ENCODE measurements at regions not wholly inside any gene's neighbourhood (a gene's known extent, or its start where the extent isn't known, plus 50 kb on each side); places are given as distances from the start of the nearest gene placed in this dataset.
"Not testable (repeated sequence)": the region's sequence is repeated elsewhere in the genome, so short reads cannot be mapped to it uniquely, and the experiment has no call there.

DNA sequence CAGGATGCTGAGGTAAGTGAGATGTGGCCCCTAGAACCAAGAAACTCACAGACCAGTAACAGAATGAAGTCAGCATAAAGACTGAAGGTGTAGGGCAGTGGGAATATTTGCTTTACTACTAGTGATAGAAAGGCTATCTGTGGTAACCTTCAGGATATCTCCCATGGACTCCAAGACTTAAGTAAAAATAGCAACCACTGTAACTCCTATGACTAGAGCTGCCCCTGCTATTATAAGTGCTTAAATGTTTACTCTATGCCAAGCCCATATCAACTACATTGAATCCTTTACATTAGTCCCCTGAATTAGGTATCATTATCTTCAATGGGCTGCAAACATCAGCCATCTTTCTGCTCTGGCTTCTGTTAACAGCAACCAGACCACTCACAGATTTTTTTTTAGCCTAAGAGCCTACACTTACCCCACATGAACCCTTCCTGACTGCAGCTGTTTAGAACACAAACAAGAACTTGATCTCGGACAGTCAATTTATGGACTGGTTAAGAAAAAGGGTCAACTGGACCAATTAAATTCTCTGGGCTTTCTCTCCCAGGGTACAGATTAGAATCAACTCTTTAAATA is 335.1 kb upstream of the API5 start:
- 29 to 47% methylated on average over 1 of the region's 1 CpG for WGBS, 2 donors
- Histone ChIP-seq H3K4me3 (no peak overlapping the region), H3K4me1 (no peaks in the 10 kb centered on the region), H3K9me3 (no peaks in the 10 kb centered on the region), H3K27ac (no peak overlapping the region), H3K27me3 (no peaks in the 10 kb centered on the region), H3K36me3 (replicated peaks in 1 of 2; ENCODE audit: insufficient read depth in 1 of 2, low read depth in 2 of 2) (no peaks in the 10 kb centered on the region)
- ATAC-seq (no peak), DNase-seq (no peak)
- TF ChIP-seq, protein P1, sequence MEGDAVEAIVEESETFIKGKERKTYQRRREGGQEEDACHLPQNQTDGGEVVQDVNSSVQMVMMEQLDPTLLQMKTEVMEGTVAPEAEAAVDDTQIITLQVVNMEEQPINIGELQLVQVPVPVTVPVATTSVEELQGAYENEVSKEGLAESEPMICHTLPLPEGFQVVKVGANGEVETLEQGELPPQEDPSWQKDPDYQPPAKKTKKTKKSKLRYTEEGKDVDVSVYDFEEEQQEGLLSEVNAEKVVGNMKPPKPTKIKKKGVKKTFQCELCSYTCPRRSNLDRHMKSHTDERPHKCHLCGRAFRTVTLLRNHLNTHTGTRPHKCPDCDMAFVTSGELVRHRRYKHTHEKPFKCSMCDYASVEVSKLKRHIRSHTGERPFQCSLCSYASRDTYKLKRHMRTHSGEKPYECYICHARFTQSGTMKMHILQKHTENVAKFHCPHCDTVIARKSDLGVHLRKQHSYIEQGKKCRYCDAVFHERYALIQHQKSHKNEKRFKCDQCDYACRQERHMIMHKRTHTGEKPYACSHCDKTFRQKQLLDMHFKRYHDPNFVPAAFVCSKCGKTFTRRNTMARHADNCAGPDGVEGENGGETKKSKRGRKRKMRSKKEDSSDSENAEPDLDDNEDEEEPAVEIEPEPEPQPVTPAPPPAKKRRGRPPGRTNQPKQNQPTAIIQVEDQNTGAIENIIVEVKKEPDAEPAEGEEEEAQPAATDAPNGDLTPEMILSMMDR (IDR thresholded peaks at IDR 0.05), result no peak
- no peak for TF ChIP-seq POLR2A (IDR thresholded peaks at IDR 0.05)
- intact Hi-C loops (cut with DNase I), result no loop called here

DNA sequence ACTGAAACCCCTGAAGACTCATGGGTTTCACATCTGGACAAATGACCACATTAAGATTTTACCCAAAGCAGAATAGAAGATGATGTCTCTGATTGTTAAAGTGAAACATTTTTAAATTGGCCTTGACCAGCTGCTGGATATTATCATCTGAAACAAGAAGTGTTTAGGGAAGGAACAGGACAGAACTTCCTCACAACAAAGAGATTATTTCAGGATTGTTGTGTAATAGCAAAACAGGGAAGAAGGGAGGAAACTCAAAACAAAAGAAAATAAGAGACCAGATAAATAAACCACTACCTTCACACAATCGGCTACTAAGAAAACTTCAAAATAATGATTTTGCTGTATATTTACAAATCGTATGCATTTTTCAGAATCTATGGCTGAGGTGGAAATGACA is 319.2 kb upstream of the API5 start:
- intact Hi-C loops (cut with DNase I), result no loop called here
- ATAC-seq (no peak), DNase-seq (no peak)
- Histone ChIP-seq H3K4me3 (no peak overlapping the region), H3K4me1 (no peaks in the 10 kb centered on the region), H3K27me3 (no peaks in the 10 kb centered on the region), H3K9me3 (no peaks in the 10 kb centered on the region), H3K36me3 (replicated peaks in 1 of 2; ENCODE audit: insufficient read depth in 1 of 2, low read depth in 2 of 2) (no peaks in the 10 kb centered on the region), H3K27ac (no peak overlapping the region)
- no peak for TF ChIP-seq POLR2A (IDR thresholded peaks at IDR 0.05)
- TF ChIP-seq, protein P1 (IDR thresholded peaks at IDR 0.05), result no peak
- 46 to 55% methylated on average over 2 of the region's 2 CpGs for WGBS, 2 donors

DNA sequence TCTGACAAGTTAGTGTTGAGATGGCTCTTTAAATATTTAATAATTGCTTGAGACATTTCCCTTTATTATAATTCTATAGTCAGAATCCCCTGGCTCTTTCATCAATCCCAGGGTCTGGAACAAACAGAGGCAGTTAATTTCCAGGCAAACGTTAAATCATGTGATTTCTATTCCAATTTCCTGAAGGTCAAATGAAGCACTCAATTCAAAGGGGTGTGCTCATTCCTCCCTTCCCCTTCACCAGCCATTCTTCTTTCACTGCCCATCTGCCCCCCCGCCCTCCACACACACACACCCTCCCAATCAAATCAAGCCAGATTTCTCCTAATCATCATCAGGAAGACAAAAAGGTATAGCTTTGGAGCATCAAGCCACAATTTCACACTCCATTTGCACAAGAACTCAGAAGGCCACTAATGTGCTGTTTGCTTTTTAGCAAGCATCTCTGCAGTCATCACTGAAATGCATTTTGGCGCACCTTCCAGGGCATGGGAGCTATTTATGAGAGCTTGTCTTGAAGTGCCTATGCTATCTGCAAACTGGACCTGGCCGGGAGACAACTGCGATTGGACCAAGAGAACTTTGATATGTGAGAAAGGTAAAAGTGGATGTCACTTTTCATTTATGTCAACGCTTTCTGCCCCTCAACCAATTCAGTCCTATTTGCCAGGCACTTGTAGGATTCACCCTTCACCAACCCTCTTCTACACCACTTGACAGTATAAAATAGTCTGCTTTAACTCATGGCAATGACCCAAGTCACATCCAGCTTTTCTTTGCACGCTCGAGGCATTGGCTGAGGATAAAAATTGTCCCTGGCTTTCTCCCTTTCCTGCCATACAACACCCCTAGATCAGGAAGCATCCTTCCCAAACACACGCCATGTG is 315.1 kb upstream of the API5 start:
- WGBS, 2 donors, result 49 to 59% methylated on average over 9 of the region's 9 CpGs

GRCh38 chr11:43004879-43005278 is 306.9 kb upstream of the API5 start:
- H3K4me1 ChIP-seq; H3K27me3 ChIP-seq; intact Hi-C loops (cut with DNase I); H3K36me3 ChIP-seq (replicated peaks in 1 of 2; ENCODE audit: insufficient read depth in 1 of 2, low read depth in 2 of 2); H3K27ac ChIP-seq; H3K9me3 ChIP-seq; H3K4me3 ChIP-seq; ATAC-seq; DNase-seq: not testable (repeated sequence)
- 82 to 83% methylated on average over 8 to 10 of the region's 10 CpGs for WGBS, 2 donors

More for the DNA sequence above, 315.1 kb upstream of the API5 start:
- intact Hi-C loops (cut with DNase I), result no loop called here
- no peaks in the 10 kb centered on the region for H3K9me3 ChIP-seq
- ATAC-seq, result no peak
- H3K27ac ChIP-seq, result no peak overlapping the region
- H3K4me1 ChIP-seq, result no peaks in the 10 kb centered on the region
- DNase-seq, result no peak
- no peak overlapping the region for H3K4me3 ChIP-seq
- TF ChIP-seq, protein P1 (IDR thresholded peaks at IDR 0.05), result no peak
- TF ChIP-seq POLR2A (IDR thresholded peaks at IDR 0.05), result no peak
- no peaks in the 10 kb centered on the region for H3K36me3 ChIP-seq (replicated peaks in 1 of 2; ENCODE audit: insufficient read depth in 1 of 2, low read depth in 2 of 2)
- H3K27me3 ChIP-seq, result no peaks in the 10 kb centered on the region

DNA sequence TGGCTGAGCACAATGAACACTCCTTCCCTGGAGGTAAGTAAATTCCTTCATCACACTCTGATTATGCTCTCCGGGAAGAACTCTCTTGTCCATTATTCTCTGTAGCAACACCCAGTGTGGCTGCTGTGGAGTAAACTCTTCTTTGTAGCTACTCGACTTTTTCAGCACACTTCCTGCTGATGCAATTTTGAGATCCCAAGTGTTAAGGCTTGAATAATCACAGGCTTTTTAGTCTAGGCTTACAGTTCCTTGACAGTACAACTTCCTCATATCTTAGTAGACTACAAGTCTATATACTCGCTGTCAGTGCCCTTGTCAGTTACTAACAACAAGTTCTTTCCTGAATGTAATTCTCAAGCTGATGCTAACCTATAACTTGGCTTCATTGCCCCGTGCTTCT is 301.8 kb upstream of the API5 start:
- Histone ChIP-seq H3K4me3 (no peak overlapping the region), H3K36me3 (replicated peaks in 1 of 2; ENCODE audit: insufficient read depth in 1 of 2, low read depth in 2 of 2) (no peaks in the 10 kb centered on the region), H3K9me3 (no peaks in the 10 kb centered on the region), H3K27ac (no peak overlapping the region), H3K4me1 (no peaks in the 10 kb centered on the region), H3K27me3 (no peaks in the 10 kb centered on the region)
- DNase-seq, result no peak
- intact Hi-C loops (cut with DNase I), result no loop called here
- TF ChIP-seq, protein P1 (IDR thresholded peaks at IDR 0.05), result no peak
- no peak for TF ChIP-seq POLR2A (IDR thresholded peaks at IDR 0.05)
- 19 to 50% methylated on average over 4 of the region's 4 CpGs for WGBS, 2 donors
- ATAC-seq, result no peak
